T-cell (primary cell): ENCODE measurements at regions not wholly inside any gene's neighbourhood (a gene's known extent, or its start where the extent isn't known, plus 50 kb on each side); places are given as distances from the start of the nearest gene placed in this dataset.

Source experiments
- ATAC-seq, 4 experiments: fragments of 200-7000 bp in 3 of 4; fragments of 150-1000 bp in 1 of 4; cut with Tn5 transposase; replicated peaks in 1 of 4; 1 replicate in 3 of 4; 2 replicates in 1 of 4; pipeline ENCODE4 v1.10.0; 2021; ENCODE audit warnings: moderate library complexity in 3 of 4, mild to moderate bottlenecking in 2 of 4, moderate number of reproducible peaks in 1 of 4
- CTCF ChIA-PET, 2 donors: fragments of 300-600 bp; sonication (Branson Sonifier 250); formaldehyde crosslinking; loops; one replicate each; lab custom pipeline; 2022; ENCODE audit warnings: antibody characterized with exemption in 2 of 2; lab: Charles Lee
- POLR2A ChIA-PET, 2 donors: fragments of 300-600 bp; sonication (Branson Sonifier 250); formaldehyde crosslinking; loops; one replicate each; lab custom pipeline; 2022; ENCODE audit warnings: antibody characterized with exemption in 2 of 2; lab: Charles Lee
- DNase-seq, 35 experiments: peaks; one replicate each; pipeline versions ENCODE4 v3.0.0 to v3.0.0-alpha.2; 2013 to 2023
- H3K27ac ChIP-seq: one replicate; pipeline ENCODE4 v1.5.1; 2013; ENCODE audit warnings: low read length
- H3K27me3 ChIP-seq, 2 experiments: replicated peaks in 1 of 2; 1 replicate in 1 of 2; 2 replicates in 1 of 2; pipeline versions ENCODE4 v1.6.1 to v1.7.0; 2013; ENCODE audit warnings: low read length in 1 of 2, mixed read lengths in 1 of 2; ENCODE audit not compliant: control insufficient read depth in 2 of 2, insufficient read depth in 2 of 2; ENCODE audit errors: extremely low read depth in 1 of 2
- H3K36me3 ChIP-seq, 2 donors: 1 replicate in 1 of 2; 2 replicates in 1 of 2; pipeline versions ENCODE4 v1.6.1 to v1.7.0; 2013; ENCODE audit warnings: low read length in 1 of 2; ENCODE audit not compliant: control insufficient read depth in 2 of 2, insufficient read depth in 1 of 2; ENCODE audit errors: extremely low read depth in 1 of 2
- H3K4me1 ChIP-seq, 2 experiments: 1 replicate in 1 of 2; 2 replicates in 1 of 2; pipeline versions ENCODE4 v1.6.1 to v1.7.0; 2013; ENCODE audit warnings: low read length in 2 of 2, mixed read lengths in 1 of 2; ENCODE audit not compliant: insufficient read depth in 2 of 2, control insufficient read depth in 1 of 2; ENCODE audit errors: extremely low read depth in 1 of 2
- H3K4me3 ChIP-seq, 2 donors: 1 replicate in 1 of 2; 2 replicates in 1 of 2; pipeline versions ENCODE4 v1.5.1 to v1.7.0; 2013; ENCODE audit warnings: mild to moderate bottlenecking in 2 of 2, low read length in 1 of 2, moderate library complexity in 1 of 2; ENCODE audit not compliant: control insufficient read depth in 1 of 2; ENCODE audit errors: extremely low read depth in 1 of 2
- H3K9me3 ChIP-seq: 2 replicates; pipeline ENCODE4 v1.7.0; 2013
- H3K27ac Mint-ChIP-seq, 2 donors: one replicate each; pipeline ENCODE4 v1.8.0; 2020 to 2021; ENCODE audit warnings: mild to moderate bottlenecking in 2 of 2, mixed read lengths in 2 of 2
- H3K27me3 Mint-ChIP-seq, 2 donors: one replicate each; pipeline ENCODE4 v1.8.0; 2021 to 2022; ENCODE audit warnings: mixed read lengths in 2 of 2
- H3K36me3 Mint-ChIP-seq: one replicate; pipeline ENCODE4 v1.8.0; 2021; ENCODE audit warnings: mixed read lengths
- H3K4me1 Mint-ChIP-seq, 3 donors: one replicate each; pipeline ENCODE4 v1.8.0; 2020 to 2022; ENCODE audit warnings: mixed read lengths in 3 of 3, mild to moderate bottlenecking in 1 of 3
- H3K4me3 Mint-ChIP-seq, 3 donors: one replicate each; pipeline ENCODE4 v1.8.0; 2020 to 2022; ENCODE audit warnings: mild to moderate bottlenecking in 3 of 3, mixed read lengths in 3 of 3, moderate library complexity in 3 of 3
- H3K9me3 Mint-ChIP-seq, 3 donors: one replicate each; pipeline ENCODE4 v1.8.0; 2020 to 2022; ENCODE audit warnings: mixed read lengths in 3 of 3
- WGBS: methylation state at CpG from one replicate; pipeline ENCODE4 v1.1.5; 2013; ENCODE audit warnings: missing lambda C conversion rate; ENCODE audit not compliant: insufficient coverage; 5-methylcytosine and 5-hydroxymethylcytosine counted together

DNA sequence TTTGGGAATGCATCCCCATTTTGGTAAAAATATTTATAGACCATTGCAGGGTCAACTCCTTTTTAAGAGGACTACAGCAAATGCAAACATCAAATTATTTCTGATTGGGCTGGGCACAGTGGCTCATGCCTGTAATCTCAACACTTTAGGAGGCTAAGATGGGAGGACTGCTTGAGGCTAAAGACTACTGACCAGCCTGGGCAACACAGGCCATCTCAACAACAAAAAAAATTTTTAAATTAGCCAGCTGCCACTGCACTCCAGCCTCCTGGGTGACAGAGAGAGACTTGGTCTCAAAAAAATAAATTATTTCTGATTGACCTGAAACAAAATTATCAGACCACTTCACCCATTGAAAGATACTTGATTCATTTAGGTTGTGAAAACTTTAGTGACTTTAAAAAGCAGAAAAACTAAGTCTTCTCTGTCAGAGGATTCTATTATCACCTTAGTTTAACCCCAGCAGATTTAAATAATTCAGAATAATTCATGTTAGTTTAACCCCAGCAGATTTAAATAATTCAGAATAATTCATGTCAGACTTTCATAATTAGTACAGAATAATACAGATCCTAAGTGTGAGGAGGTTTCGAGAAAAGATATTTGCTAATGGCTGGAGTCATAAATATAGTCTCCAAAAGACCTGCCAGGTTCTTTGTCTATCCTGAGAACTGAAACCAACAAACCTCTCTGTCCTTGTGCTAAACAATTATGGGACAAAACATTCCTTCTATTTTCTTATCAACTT lies 183.6 kb upstream of the STT3B start:
- Mint-ChIP-seq H3K9me3 (peaks cover 3 to 9% (median 5%) of the 10 kb centered on the region in 3 donors), H3K4me3 (no peak overlapping the region), H3K4me1 (no peaks in the 10 kb centered on the region), H3K36me3 (peaks cover 4% of the 10 kb centered on the region), H3K27me3 (no peaks in the 10 kb centered on the region), H3K27ac (no peak overlapping the region)
- DNase-seq = no peak
- Histone ChIP-seq H3K36me3 (no peaks in the 10 kb centered on the region), H3K4me3 (no peak overlapping the region), H3K27ac (no peak overlapping the region), H3K4me1 (no peaks in the 10 kb centered on the region), H3K27me3 (no peaks in the 10 kb centered on the region), H3K9me3 (no peaks in the 10 kb centered on the region)
- POLR2A ChIA-PET = no interaction called here
- no peak for ATAC-seq
- CTCF ChIA-PET = no interaction called here
- no CpG with 5 or more reads among the region's 1 CpG for WGBS

DNA sequence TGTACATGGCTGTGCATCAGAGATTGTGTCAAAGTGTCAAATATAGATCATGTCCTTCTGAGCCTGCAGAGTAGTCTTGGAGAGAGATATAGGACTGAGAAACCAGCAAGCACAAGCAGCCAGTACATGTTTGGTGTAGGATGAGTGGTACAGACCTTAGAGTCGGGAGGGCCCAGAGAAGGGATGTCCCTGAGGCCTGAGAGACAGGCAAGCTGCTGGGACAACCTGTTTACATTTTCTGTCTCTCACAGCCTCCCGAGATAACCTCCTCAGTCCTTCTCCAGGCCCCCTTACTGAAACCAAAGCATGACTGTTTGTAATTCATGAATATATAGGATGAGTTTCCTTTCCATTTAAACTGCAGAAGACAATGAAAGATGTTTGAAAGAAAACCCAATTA lies 182.4 kb upstream of the STT3B start:
- H3K4me1 Mint-ChIP-seq = no peaks in the 10 kb centered on the region
- no peak for ATAC-seq
- CTCF ChIA-PET = no interaction called here

DNA sequence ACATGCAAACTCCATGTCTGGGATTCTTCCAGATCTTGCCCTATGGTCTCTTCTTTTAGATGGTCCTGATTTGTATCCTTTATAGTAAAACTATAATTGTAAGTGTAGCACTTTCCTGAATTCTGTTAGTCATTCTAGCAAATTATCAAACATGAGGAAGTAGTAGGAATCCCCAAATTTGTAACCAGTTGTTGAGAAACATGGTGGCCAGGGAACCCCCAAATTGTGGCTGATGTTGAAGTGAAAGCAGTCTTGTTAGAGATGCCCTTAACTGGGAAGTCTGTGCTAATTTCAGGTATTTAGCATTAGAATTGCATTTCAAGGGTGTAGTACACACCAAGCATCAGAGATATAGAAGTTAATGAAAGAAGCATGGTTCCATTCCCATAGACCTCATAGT lies 180.4 kb upstream of the STT3B start:
- Histone ChIP-seq H3K4me3 (no peak overlapping the region), H3K36me3 (no peaks in the 10 kb centered on the region), H3K9me3 (no peaks in the 10 kb centered on the region), H3K4me1 (no peaks in the 10 kb centered on the region), H3K27me3 (no peaks in the 10 kb centered on the region), H3K27ac (no peak overlapping the region)
- Mint-ChIP-seq H3K4me3 (no peak overlapping the region), H3K27me3 (no peaks in the 10 kb centered on the region), H3K9me3 (peaks cover 3 to 9% (median 6%) of the 10 kb centered on the region in 3 donors), H3K36me3 (no peaks in the 10 kb centered on the region), H3K4me1 (peaks cover under 1 to 8% (median 8%) of the 10 kb centered on the region in 3 donors), H3K27ac (no peak overlapping the region)
- no peak for DNase-seq
- CTCF ChIA-PET = interaction anchor here in 1 of 2 donors (0.9 kb wide), 1 partner anchor 167 kb away, joined by 3 read pairs; no protein-coding TSS in a partner anchor
- POLR2A ChIA-PET = no interaction called here
- ATAC-seq = no peak

More for the DNA sequence above, 182.4 kb upstream of the STT3B start:
- no peak overlapping the region for H3K27ac ChIP-seq
- H3K4me3 Mint-ChIP-seq = no peak overlapping the region
- no peaks in the 10 kb centered on the region for H3K27me3 Mint-ChIP-seq
- H3K4me3 ChIP-seq = no peak overlapping the region
- DNase-seq = no peak
- no peaks in the 10 kb centered on the region for H3K36me3 ChIP-seq
- POLR2A ChIA-PET = interaction anchor here in 1 of 2 donors (0.6 kb wide), 1 partner anchor 1476 kb away, joined by 7 read pairs; no protein-coding TSS in a partner anchor
- WGBS = no CpG with 5 or more reads among the region's 2 CpGs
- no peaks in the 10 kb centered on the region for H3K4me1 ChIP-seq
- H3K36me3 Mint-ChIP-seq = peaks cover 4% of the 10 kb centered on the region
- H3K9me3 Mint-ChIP-seq = peaks cover 0 to 6% (median 5%) of the 10 kb centered on the region in 3 donors
- no peak overlapping the region for H3K27ac Mint-ChIP-seq
- no peaks in the 10 kb centered on the region for H3K9me3 ChIP-seq
- H3K27me3 ChIP-seq = no peaks in the 10 kb centered on the region

DNA sequence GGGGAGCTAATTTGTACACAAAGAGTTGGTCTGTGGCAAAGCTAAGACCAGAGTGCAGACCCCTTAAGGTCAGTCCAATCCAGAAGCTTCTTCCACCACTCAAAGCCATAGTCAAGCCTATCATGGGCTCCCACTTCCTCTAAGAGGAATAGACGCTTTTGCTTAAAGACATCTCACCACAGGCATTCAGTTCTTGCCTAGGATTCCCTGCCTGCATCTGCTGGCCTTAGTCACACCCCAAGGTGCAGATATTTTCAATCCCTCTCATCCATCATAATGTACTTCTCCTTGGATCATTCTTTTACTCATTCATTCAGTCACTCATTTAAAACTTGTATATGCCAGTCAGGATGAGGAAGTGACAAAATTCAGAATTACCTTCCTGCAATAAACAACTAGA lies 179.6 kb upstream of the STT3B start:
- H3K27me3 Mint-ChIP-seq = no peaks in the 10 kb centered on the region
- no peaks in the 10 kb centered on the region for H3K36me3 Mint-ChIP-seq
- ATAC-seq (no peak), DNase-seq (no peak)
- peaks cover 3 to 9% (median 6%) of the 10 kb centered on the region in 3 donors for H3K9me3 Mint-ChIP-seq
- Histone ChIP-seq H3K36me3 (no peaks in the 10 kb centered on the region), H3K9me3 (no peaks in the 10 kb centered on the region), H3K4me3 (no peak overlapping the region), H3K27ac (no peak overlapping the region), H3K4me1 (no peaks in the 10 kb centered on the region), H3K27me3 (no peaks in the 10 kb centered on the region)
- H3K27ac Mint-ChIP-seq = no peak overlapping the region
- peaks cover 8 to 17% (median 16%) of the 10 kb centered on the region in 3 donors for H3K4me1 Mint-ChIP-seq
- POLR2A ChIA-PET = no interaction called here
- CTCF ChIA-PET = no interaction called here
- WGBS = no CpG with 5 or more reads among the region's 1 CpG
- H3K4me3 Mint-ChIP-seq = no peak overlapping the region

DNA sequence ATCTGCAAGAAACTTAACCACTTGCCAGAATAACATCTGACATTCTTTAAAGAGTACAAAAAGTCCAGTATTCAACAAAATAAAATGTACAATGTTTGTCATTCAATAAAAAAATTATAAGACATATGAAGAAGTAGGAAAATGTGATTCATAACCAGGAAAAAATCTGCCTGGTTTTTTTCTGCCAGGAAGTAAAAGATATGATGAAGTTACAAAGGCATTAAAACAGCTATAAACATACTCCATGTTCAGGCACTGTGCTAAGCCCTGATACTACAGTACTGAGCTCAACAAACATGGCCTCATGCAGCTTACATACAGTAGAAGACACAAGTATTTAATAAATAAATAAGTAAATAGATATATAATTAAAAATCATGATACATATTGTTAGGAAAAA lies 178.4 kb upstream of the STT3B start:
- Mint-ChIP-seq H3K27ac (no peak overlapping the region), H3K4me1 (peaks cover 12 to 22% (median 21%) of the 10 kb centered on the region in 3 donors), H3K36me3 (no peaks in the 10 kb centered on the region), H3K4me3 (no peak overlapping the region), H3K27me3 (no peaks in the 10 kb centered on the region), H3K9me3 (peaks cover 3 to 9% (median 6%) of the 10 kb centered on the region in 3 donors)
- peaks cover 0 to 3% of the 10 kb centered on the region in 2 experiments for H3K4me1 ChIP-seq
- DNase-seq (no peak), ATAC-seq (no peak)
- CTCF ChIA-PET = interaction anchor here in 1 of 2 donors (0.8 kb wide), 1 partner anchor 130 kb away, joined by 8 read pairs; no protein-coding TSS in a partner anchor
- H3K36me3 ChIP-seq = no peaks in the 10 kb centered on the region
- H3K9me3 ChIP-seq = no peaks in the 10 kb centered on the region
- POLR2A ChIA-PET = interaction anchor here in 1 of 2 donors (0.6 kb wide), 1 partner anchor 383 kb away, joined by 3 read pairs; no protein-coding TSS in a partner anchor
- H3K4me3 ChIP-seq = no peak overlapping the region
- no peaks in the 10 kb centered on the region for H3K27me3 ChIP-seq
- H3K27ac ChIP-seq = no peak overlapping the region

DNA sequence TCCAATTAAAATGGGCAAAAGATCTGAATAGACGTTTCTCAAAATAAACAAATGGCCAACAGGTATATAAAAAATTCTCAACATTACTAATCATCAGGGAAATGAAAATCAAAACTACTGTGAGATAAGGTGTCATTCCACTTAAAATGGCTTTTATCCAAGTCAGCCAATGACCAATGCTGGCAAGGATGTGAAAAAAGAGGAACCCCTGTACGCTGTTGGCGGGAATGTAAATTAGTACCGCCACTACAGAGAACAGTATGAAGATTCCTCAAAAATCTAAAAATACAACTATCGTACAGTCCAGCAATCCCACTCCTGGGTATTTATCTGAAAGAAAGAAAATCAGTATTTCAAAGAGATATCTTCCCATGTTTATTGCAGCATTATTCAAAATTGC lies 176.9 kb upstream of the STT3B start:
- Mint-ChIP-seq H3K36me3 (no peaks in the 10 kb centered on the region), H3K9me3 (peaks cover 3 to 9% (median 6%) of the 10 kb centered on the region in 3 donors), H3K4me1 (peaks cover 12 to 26% (median 25%) of the 10 kb centered on the region in 3 donors), H3K4me3 (no peak overlapping the region), H3K27me3 (no peaks in the 10 kb centered on the region), H3K27ac (no peak overlapping the region)
- CTCF ChIA-PET = no interaction called here
- no peak for DNase-seq
- Histone ChIP-seq H3K36me3 (no peaks in the 10 kb centered on the region), H3K27ac (no peak overlapping the region), H3K4me1 (peaks cover 0 to 3% of the 10 kb centered on the region in 2 experiments), H3K27me3 (no peaks in the 10 kb centered on the region), H3K4me3 (no peak overlapping the region), H3K9me3 (no peaks in the 10 kb centered on the region)
- WGBS = no CpG with 5 or more reads among the region's 5 CpGs
- POLR2A ChIA-PET = interaction anchor here in 1 of 2 donors (0.7 kb wide), 1 partner anchor 17 kb away, joined by 3 read pairs; no protein-coding TSS in a partner anchor
- ATAC-seq = no peak
